HG02981 (cell line): ENCODE measurements at regions not wholly inside any gene's neighbourhood (a gene's known extent, or its start where the extent isn't known, plus 50 kb on each side); places are given as distances from the start of the nearest gene placed in this dataset.
"Not testable (repeated sequence)": the region's sequence is repeated elsewhere in the genome, so short reads cannot be mapped to it uniquely, and the experiment has no call there.

ENCODE experiments used
- ATAC-seq: cut with Tn5 transposase; IDR thresholded peaks from one replicate; pipeline ENCODE4 v1.9.1; 2021; ENCODE audit warnings: mild to moderate bottlenecking, moderate library complexity; ENCODE audit not compliant: unreplicated experiment

GRCh38 chr2:147614979-147615470 lies 229.8 kb upstream of the ACVR2A start:
- ATAC-seq: no peak

GRCh38 chr2:147614471-147614870 lies 230.4 kb upstream of the ACVR2A start:
- ATAC-seq: no peak

GRCh38 chr2:147610496-147611040 lies 234.3 kb upstream of the ACVR2A start:
- no peak for ATAC-seq

GRCh38 chr2:147609301-147609700 lies 235.5 kb upstream of the ACVR2A start:
- ATAC-seq: no peak

GRCh38 chr2:147607379-147607778 lies 237.4 kb upstream of the ACVR2A start:
- ATAC-seq: no peak

GRCh38 chr2:147603876-147604275 lies 241.0 kb upstream of the ACVR2A start:
- no peak for ATAC-seq

- ATAC-seq: no peak
These were observed 241.4 kb upstream of the ACVR2A start for GRCh38 chr2:147603447-147603846.

GRCh38 chr2:147600646-147601045 lies 244.2 kb upstream of the ACVR2A start:
- no peak for ATAC-seq

- no peak for ATAC-seq
These were observed 244.6 kb upstream of the ACVR2A start for GRCh38 chr2:147600223-147600622.

GRCh38 chr2:147595200-147595599 lies 249.6 kb upstream of the ACVR2A start:
- ATAC-seq: no peak

- ATAC-seq: no peak
These were observed 250.8 kb upstream of the ACVR2A start for GRCh38 chr2:147594038-147594437.

- not testable (repeated sequence) for ATAC-seq
These were observed 252.0 kb upstream of the ACVR2A start for GRCh38 chr2:147592784-147593183.

GRCh38 chr2:147589127-147589526 lies 255.7 kb upstream of the ACVR2A start:
- ATAC-seq: no peak

GRCh38 chr2:147588191-147588590 lies 256.6 kb upstream of the ACVR2A start:
- no peak for ATAC-seq

GRCh38 chr2:147578529-147578928 lies 266.3 kb upstream of the ACVR2A start:
- ATAC-seq: no peak

- ATAC-seq: no peak
These were observed 266.8 kb upstream of the ACVR2A start for GRCh38 chr2:147577998-147578380.

GRCh38 chr2:147577323-147577997 lies 267.4 kb upstream of the ACVR2A start:
- no peak for ATAC-seq

GRCh38 chr2:147575106-147575505 lies 269.7 kb upstream of the ACVR2A start:
- no peak for ATAC-seq

GRCh38 chr2:147572622-147573021 lies 272.2 kb upstream of the ACVR2A start:
- no peak for ATAC-seq

- ATAC-seq: no peak
These were observed 275.4 kb upstream of the ACVR2A start for GRCh38 chr2:147569426-147569825.

GRCh38 chr2:147568109-147568508 lies 276.7 kb upstream of the ACVR2A start:
- ATAC-seq: no peak

- ATAC-seq: no peak
These were observed 277.7 kb upstream of the ACVR2A start for GRCh38 chr2:147567136-147567535.
